GM10266 (cell line): ENCODE measurements at regions not wholly inside any gene's neighbourhood (a gene's known extent, or its start where the extent isn't known, plus 50 kb on each side); places are given as distances from the start of the nearest gene placed in this dataset.

ENCODE experiments used
- DNase-seq: peaks from one replicate; pipeline ENCODE4 v3.0.0; 2012; ENCODE audit errors: extremely low spot score
- TF ChIP-seq, protein P1 (sequence below): IDR thresholded peaks from 2 replicates; pipeline ENCODE4 v1.5.1; 2012; ENCODE audit warnings: mild to moderate bottlenecking, low read depth; ENCODE audit not compliant: control insufficient read depth, insufficient read depth; ENCODE audit errors: missing control alignments

- TF ChIP-seq, protein P1, sequence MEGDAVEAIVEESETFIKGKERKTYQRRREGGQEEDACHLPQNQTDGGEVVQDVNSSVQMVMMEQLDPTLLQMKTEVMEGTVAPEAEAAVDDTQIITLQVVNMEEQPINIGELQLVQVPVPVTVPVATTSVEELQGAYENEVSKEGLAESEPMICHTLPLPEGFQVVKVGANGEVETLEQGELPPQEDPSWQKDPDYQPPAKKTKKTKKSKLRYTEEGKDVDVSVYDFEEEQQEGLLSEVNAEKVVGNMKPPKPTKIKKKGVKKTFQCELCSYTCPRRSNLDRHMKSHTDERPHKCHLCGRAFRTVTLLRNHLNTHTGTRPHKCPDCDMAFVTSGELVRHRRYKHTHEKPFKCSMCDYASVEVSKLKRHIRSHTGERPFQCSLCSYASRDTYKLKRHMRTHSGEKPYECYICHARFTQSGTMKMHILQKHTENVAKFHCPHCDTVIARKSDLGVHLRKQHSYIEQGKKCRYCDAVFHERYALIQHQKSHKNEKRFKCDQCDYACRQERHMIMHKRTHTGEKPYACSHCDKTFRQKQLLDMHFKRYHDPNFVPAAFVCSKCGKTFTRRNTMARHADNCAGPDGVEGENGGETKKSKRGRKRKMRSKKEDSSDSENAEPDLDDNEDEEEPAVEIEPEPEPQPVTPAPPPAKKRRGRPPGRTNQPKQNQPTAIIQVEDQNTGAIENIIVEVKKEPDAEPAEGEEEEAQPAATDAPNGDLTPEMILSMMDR, result no peak
- DNase-seq, result no peak
These were observed 101.3 kb upstream of the E2F8 start for GRCh38 chr11:19342036-19342435.

DNA sequence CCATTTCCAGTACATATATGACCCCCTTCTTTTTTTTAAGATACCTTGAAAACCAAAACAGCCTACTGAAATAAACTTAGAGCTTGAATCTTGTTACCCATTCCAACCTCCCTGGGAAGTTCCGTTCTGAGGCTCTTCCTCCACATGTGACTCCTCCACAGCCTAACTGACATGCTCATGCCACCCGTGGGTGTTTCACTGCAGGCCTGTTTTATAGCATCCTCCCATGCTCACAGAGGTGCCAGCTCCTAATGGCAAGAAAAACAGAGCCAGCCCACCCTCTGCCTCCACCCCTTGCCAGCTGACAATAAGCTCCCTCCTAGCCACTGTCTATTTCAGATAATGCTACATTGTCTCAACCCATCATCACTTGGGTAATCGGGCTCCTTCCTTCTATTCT, 97.6 kb upstream of the E2F8 start:
- DNase-seq, result no peak
- TF ChIP-seq, protein P1, result no peak

DNA sequence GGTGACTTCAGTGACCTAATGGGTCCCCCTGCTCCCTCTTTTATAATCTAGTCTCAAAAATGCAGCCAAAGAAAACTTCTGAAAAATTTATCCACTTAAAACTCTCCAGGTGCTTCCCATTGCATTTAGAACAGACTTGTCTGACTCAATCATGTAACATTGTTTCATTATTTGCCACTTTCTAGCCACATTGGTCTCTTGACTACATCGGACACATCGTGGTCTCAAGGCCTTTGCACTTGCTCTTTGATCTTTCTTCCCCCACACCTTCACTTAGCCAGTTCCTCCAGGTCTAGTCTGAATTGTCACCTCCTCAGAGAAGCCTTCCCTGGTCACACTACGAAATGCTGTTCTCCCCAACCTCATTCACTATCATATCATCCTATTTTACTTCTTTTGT, 97.0 kb upstream of the E2F8 start:
- TF ChIP-seq, protein P1, result no peak
- no peak for DNase-seq

GRCh38 chr11:19336331-19336730, 95.6 kb upstream of the E2F8 start:
- DNase-seq, result no peak
- TF ChIP-seq, protein P1, result no peak

- peak; percentile 60 for DNase-seq
- TF ChIP-seq, protein P1, result no peak
These were observed 91.7 kb upstream of the E2F8 start for GRCh38 chr11:19332476-19332875.

GRCh38 chr11:19330416-19330815, 89.7 kb upstream of the E2F8 start:
- DNase-seq, result no peak
- TF ChIP-seq, protein P1, result no peak

GRCh38 chr11:19329970-19330369, 89.2 kb upstream of the E2F8 start:
- TF ChIP-seq, protein P1, result no peak
- no peak for DNase-seq
